Cardiac muscle cell (in vitro differentiated cells and primary cell): ENCODE measurements at regions not wholly inside any gene's neighbourhood (a gene's known extent, or its start where the extent isn't known, plus 50 kb on each side); places are given as distances from the start of the nearest gene placed in this dataset.

Experiments used
- DNase-seq, 2 donors: peaks; one replicate each; pipeline versions ENCODE4 v3.0.0 to v3.0.0-alpha.2; 2010 to 2017; ENCODE audit warnings: low read depth in 1 of 2, low spot score in 1 of 2
- H3K27ac ChIP-seq: fragments of 200-600 bp; sonication (generic); 2 replicates; pipeline ENCODE4 v1.5.1; 2016
- H3K27me3 ChIP-seq: fragments of 200-600 bp; sonication (generic); 2 replicates; pipeline ENCODE4 v1.6.0; 2016; ENCODE audit warnings: control low read depth
- H3K36me3 ChIP-seq: fragments of 200-600 bp; sonication (generic); 2 replicates; pipeline ENCODE4 v1.5.1; 2016; ENCODE audit warnings: control low read depth
- H3K4me1 ChIP-seq: fragments of 200-600 bp; sonication (generic); 2 replicates; pipeline ENCODE4 v1.8.1; 2017; ENCODE audit warnings: low read depth, mild to moderate bottlenecking, mixed run types
- H3K4me3 ChIP-seq: fragments of 200-600 bp; sonication (generic); 2 replicates; pipeline ENCODE4 v1.5.1; 2016; ENCODE audit warnings: mild to moderate bottlenecking
- H3K9me3 ChIP-seq: fragments of 200-600 bp; sonication (generic); 2 replicates; pipeline ENCODE4 v1.5.1; 2017; ENCODE audit warnings: low read depth, mild to moderate bottlenecking, control low read depth
- TF ChIP-seq, protein P1 (sequence below): IDR thresholded peaks from 2 replicates; pipeline ENCODE4 v1.5.1; 2012; ENCODE audit warnings: low read depth, mild to moderate bottlenecking, low read length

DNA sequence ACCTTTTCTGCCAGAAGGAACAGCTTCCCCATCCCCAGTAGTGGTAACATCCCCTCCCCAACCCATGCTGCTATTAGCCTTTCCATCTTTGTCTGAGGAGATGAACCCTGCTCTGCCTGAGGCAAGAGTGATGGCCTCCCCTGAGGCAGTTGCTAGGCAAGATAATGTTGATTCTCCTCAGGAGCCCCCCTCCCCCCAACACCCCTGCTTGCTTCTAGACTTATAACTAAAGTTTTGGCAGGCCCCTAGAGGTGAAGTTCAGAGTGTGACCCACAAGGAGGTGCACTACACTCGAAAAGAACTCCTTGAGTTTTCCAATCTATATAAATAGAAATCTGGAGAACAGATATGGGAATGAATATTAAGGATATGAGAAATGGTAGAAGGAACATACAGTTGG is 962.5 kb downstream of the ADGRL3 start:
- TF ChIP-seq, protein P1, sequence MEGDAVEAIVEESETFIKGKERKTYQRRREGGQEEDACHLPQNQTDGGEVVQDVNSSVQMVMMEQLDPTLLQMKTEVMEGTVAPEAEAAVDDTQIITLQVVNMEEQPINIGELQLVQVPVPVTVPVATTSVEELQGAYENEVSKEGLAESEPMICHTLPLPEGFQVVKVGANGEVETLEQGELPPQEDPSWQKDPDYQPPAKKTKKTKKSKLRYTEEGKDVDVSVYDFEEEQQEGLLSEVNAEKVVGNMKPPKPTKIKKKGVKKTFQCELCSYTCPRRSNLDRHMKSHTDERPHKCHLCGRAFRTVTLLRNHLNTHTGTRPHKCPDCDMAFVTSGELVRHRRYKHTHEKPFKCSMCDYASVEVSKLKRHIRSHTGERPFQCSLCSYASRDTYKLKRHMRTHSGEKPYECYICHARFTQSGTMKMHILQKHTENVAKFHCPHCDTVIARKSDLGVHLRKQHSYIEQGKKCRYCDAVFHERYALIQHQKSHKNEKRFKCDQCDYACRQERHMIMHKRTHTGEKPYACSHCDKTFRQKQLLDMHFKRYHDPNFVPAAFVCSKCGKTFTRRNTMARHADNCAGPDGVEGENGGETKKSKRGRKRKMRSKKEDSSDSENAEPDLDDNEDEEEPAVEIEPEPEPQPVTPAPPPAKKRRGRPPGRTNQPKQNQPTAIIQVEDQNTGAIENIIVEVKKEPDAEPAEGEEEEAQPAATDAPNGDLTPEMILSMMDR, result no peak
- Histone ChIP-seq H3K9me3 (no peaks in the 10 kb centered on the region), H3K4me3 (no peak overlapping the region), H3K27ac (no peak overlapping the region), H3K4me1 (peaks cover 3% of the 10 kb centered on the region), H3K36me3 (no peaks in the 10 kb centered on the region), H3K27me3 (no peaks in the 10 kb centered on the region)
- no peak for DNase-seq

DNA sequence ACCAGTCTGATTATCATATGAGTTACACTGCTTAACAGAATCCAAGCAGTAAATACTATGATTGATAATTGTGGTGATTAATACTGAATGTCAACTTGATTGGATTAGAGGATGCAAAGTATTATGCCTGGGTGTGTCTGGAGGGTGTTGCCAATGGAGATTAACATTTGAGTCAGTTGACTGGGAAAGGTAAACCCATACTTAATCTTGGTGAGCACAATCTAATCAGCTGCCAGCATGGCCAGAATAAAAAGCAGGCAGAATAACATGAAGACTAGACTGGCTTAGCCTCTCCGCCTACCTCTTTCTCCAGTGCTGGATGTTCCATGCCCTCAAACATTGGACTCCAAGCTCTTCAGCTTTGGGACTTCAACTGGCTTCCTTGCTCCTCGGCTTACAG is 961.3 kb downstream of the ADGRL3 start:
- Histone ChIP-seq H3K4me1 (peaks cover 3% of the 10 kb centered on the region), H3K27me3 (no peaks in the 10 kb centered on the region), H3K9me3 (no peaks in the 10 kb centered on the region), H3K36me3 (no peaks in the 10 kb centered on the region), H3K27ac (no peak overlapping the region), H3K4me3 (no peak overlapping the region)
- DNase-seq, result no peak
- TF ChIP-seq, protein P1, result no peak

DNA sequence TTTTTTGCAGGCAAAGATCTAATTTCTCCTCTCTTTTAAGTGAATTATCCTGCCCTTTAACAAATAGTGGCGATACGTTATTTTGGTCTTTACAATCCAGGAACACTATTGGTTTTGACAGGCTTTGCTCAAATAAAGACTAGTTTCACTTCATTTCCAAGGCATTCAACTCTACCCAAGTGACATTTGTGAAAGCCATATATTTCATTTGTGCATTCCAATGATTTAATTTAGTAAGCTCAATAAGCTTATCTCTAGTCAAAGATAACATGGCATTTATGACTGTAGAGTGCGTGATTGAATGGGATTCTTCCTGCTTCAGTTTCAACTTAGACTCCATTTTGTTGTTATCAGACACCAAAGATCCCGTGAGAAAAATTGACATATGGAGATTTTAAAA is 959.8 kb downstream of the ADGRL3 start:
- Histone ChIP-seq H3K27ac (no peak overlapping the region), H3K4me3 (no peak overlapping the region), H3K9me3 (no peaks in the 10 kb centered on the region), H3K4me1 (peaks cover 3% of the 10 kb centered on the region), H3K36me3 (no peaks in the 10 kb centered on the region), H3K27me3 (no peaks in the 10 kb centered on the region)
- DNase-seq, result no peak
- TF ChIP-seq, protein P1, result no peak

DNA sequence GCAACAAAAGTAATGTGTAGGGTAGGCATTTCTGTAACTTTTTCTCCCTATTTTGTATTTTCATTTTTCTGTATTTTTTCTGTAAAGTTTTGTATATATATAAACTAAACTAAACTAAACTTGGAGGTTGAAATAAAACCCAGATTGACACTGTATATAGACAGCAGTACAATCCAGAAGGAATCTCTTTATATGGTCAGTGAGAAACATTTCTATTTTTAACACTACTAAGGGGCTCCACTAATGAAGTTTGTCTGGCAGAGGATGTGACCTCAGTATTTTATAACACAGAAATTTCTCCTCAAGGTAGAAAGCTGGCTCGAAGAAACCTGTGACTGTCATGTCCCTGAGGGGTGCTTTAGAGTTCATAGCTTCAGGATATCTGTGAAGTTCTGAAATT is 959.2 kb downstream of the ADGRL3 start:
- DNase-seq, result no peak
- Histone ChIP-seq H3K4me1 (peaks cover 3% of the 10 kb centered on the region), H3K36me3 (no peaks in the 10 kb centered on the region), H3K27me3 (no peaks in the 10 kb centered on the region), H3K9me3 (no peaks in the 10 kb centered on the region), H3K27ac (no peak overlapping the region), H3K4me3 (no peak overlapping the region)
- TF ChIP-seq, protein P1, result no peak

DNA sequence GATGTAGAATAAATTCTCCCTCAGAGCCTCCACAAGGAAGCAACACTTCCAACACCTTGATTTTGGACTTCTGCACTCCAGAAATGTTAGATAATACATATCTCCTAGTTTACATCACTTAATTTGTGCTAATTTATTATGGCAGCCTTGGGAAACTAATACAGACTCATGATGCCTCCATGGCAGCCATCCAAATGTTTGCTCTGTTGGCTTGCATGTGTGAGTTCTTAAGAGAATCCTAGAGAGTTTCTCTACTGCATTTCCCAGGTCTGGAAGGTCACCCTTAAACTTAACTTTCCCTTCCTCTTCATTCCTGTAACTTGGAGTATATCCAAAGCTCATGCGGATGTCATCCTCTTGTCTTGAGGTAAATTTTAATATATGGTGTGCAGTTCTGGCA is 956.1 kb downstream of the ADGRL3 start:
- Histone ChIP-seq H3K27me3 (no peaks in the 10 kb centered on the region), H3K36me3 (no peaks in the 10 kb centered on the region), H3K4me3 (no peak overlapping the region), H3K9me3 (no peaks in the 10 kb centered on the region), H3K4me1 (peaks cover 3% of the 10 kb centered on the region), H3K27ac (no peak overlapping the region)
- TF ChIP-seq, protein P1, result no peak
- DNase-seq, result no peak

DNA sequence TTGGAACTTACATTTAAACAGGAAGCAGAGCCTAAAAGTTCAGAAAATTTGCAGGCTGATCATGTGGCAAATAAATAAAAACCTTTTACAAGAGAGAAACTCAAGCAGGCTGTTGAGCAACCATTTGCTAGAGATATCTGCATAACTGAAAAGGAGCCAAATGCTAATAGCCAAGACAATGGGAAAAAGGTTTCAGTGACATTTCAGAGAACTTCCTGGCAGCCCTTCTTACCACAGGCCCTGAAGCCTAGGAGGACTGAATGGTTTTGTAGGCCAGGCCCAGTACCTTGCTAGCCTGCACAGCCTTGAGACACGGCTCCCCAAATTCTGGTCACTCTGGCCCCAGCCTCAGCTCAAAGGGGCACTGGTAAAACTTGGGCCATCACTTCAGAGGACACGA is 945.1 kb downstream of the ADGRL3 start:
- Histone ChIP-seq H3K27me3 (no peaks in the 10 kb centered on the region), H3K4me3 (no peak overlapping the region), H3K9me3 (no peaks in the 10 kb centered on the region), H3K36me3 (no peaks in the 10 kb centered on the region), H3K4me1 (no peaks in the 10 kb centered on the region), H3K27ac (no peak overlapping the region)
- TF ChIP-seq, protein P1, result no peak
- peak in 1 of 2 donors; percentile 0 for DNase-seq
